NCI-H1694 treated with DMSO at 0.1 percent for 48 hours (cell line): ENCODE measurements at regions not wholly inside any gene's neighbourhood (a gene's known extent, or its start where the extent isn't known, plus 50 kb on each side); places are given as distances from the start of the nearest gene placed in this dataset.

ENCODE experiments used
- DNase-seq: peaks from one replicate; lab custom pipeline; 2025; lab: John Stamatoyannopoulos, UW

DNA sequence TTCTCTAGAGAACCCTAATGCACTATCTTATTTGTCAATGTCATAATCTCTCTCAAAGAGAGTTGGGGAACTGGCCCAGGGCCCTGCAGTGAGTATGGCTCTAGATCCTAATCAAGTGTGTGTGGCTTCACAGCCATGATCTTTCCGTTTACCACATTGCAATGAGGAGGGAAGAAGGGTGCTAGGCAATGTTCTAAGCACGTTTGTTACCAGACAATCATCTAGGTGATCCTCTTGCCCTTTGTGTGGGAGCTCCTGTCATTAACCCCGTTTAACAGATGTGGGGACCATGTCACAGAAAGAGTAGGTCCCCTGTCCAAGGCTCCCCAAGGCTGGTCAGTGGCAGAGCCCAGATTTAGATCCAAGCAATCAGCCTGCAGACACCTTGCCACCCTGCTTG is 128.2 kb upstream of the IRX4 start:
- no peak for DNase-seq

GRCh38 chr5:2009986-2010914 is 127.5 kb upstream of the IRX4 start:
- DNase-seq: no peak

- DNase-seq: no peak
These were observed 126.3 kb upstream of the IRX4 start for GRCh38 chr5:2008851-2009629.

- no peak for DNase-seq
These were observed 125.3 kb upstream of the IRX4 start for GRCh38 chr5:2007878-2008501.

DNA sequence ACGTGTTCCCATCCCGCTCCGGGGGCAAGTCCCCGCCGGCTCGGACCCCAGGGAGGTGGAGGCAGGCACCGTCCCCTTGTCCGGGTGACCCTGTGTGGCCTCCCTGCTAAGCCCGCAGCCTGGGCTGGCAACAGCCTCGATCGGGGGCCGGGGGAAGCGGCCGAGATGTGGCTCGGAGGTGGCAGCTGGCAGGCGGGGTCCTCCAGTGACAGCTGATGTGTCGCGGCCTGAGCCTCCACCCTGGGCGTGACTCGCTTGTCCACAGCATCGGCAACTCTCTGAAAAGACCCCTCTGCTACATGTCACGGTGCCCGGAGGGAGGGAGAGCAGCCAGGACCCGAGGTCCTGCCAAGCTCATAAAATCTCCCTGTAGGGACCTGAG is 124.8 kb upstream of the IRX4 start:
- no peak for DNase-seq

DNA sequence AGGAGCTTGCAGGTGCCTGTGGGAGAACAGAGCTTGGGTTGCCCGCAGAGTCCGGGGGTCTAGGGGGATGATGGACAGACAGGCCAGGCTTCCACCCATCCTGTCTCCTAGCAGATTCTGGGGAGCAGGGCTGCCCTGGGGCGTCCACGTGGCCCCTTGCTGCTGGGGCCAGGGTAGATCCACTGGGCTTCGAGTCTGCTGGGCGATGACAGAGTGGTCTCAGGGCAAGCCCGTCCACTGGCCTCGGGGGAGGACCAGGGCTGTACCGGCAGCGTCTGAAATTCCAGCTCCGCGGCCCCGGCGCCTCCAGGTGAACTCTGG is 124.2 kb upstream of the IRX4 start:
- no peak for DNase-seq

GRCh38 chr5:2006193-2006970 is 123.7 kb upstream of the IRX4 start:
- no peak for DNase-seq

- no peak for DNase-seq
These were observed 122.6 kb upstream of the IRX4 start for GRCh38 chr5:2005101-2006041.

- no peak for DNase-seq
These were observed 121.1 kb upstream of the IRX4 start for GRCh38 chr5:2003690-2004365.

DNA sequence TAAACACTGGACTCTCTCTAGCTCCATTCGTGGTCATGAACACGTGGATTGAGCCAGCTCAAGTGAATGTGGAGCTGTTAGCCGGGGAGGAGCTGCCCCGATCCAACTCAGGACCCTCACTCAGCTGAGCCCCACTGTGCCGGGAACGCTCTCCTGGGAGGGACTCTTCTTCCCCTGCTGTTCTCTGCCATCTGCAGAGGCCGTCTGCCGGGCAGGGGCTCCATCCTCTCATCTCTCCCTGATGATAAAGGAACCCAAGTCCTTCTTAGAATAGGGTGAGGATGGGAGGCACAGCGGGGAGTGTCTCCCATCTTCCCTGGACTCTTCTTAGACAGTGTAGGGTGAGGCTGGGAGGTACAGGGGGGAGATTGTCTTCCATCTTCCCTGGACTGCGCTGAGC is 120.5 kb upstream of the IRX4 start:
- no peak for DNase-seq

DNA sequence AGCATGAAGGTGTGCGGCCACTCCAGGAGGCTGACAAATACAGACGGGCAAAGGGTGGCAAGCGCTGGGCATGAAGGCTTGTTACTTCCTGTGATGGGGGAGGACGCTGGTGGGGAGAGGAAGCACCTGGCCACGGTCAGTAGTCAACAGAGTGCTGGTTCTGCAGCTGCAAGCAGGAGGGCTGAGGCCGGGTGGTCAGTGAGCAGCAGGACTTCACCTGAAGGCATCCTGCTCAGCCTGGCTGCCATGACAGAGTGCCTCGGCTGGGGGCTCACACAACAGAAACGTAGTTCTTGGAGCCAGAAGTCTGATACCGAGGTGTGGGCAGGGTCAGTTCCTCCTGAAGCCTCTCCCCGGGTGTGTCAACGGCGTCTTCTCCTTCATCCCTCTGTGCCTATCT is 118.6 kb upstream of the IRX4 start:
- no peak for DNase-seq

DNA sequence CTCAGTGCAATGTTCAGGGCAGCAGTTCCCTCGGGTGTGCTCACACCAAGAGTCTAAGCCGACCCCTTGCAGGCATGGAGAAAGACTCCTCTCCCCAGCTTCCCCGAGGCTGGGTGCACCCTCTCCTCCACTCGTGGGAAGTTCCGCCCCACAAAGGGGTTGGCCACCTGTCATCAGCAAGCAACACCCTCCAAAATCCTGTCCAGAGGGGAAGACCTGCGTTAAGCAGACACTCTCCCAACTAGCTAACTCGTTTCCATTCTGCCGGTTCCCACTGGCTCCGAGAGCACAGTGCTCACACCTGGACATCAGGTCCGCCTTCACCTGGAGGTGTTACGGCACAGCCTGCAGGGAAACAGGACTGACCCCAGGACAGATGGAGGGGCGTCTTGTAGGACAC is 117.9 kb upstream of the IRX4 start:
- no peak for DNase-seq

- DNase-seq: no peak
These were observed 117.1 kb upstream of the IRX4 start for GRCh38 chr5:1999794-2000193.

DNA sequence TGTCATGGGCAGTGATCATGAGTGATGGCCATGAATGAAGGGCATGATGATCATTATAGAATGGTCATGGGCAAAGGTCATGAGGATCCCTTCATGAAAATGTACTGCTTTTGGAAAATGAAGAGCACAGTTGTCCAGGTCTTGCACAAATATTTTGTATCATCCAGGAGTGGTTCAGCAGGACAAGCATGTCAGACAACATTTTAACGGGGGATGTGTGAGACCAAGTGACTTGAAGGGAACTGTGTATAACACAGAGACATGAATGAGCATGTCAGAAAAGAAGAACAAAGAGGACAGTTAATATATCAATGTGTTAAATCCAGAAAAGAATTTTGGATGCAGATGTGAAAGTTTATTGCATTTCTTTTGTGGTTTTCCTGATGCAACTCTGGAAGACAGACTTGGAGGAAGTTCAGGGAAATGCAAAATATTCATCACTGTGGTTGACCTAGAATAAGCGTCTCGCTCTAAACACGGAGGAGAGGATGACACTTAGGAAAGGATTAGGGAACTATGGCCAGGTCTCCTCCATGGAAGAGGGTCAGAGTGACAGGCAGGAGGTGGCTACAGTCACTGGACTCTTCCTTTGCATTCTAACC is 116.1 kb upstream of the IRX4 start:
- DNase-seq: no peak

DNA sequence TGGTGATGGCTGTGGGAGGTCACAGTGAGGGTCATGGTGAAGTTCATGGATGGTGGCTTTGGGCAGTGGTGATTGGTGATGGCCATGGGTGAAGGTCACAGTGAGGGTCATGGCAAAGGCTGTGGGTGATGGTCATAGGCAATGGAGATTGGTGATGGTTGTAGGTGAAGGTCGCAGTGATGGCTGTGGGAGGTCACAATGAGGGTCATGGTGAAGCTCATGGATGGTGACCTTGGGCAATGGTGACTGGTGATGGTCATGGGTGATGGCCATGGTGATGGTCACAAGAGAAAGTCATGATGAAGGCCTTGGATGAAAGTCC is 115.6 kb upstream of the IRX4 start:
- no peak for DNase-seq

- DNase-seq: no peak
These were observed 115.1 kb upstream of the IRX4 start for GRCh38 chr5:1997640-1998347.

- DNase-seq: no peak
These were observed 112.8 kb upstream of the IRX4 start for GRCh38 chr5:1995491-1995890.

- DNase-seq: no peak
These were observed 104.7 kb upstream of the IRX4 start for GRCh38 chr5:1987471-1987870.

DNA sequence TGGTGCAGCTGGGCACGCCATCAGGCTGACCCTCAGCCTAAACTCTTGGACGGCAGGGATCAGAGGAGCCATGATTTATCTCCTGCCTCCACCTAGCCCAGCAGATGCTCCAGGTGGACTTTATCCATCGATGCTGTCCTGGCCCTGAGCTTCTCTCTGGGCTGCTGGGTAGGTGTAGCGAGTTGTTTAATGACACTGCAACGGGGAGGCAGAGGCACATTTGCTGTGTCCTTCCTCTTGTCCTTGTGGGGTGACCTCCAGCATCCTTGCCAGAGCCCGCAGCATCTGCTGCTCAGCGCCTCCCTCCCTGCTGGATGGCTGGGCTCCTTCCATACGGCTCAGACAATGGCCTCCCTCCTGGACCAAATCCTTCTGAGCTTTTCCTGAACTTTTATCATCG is 103.1 kb upstream of the IRX4 start:
- no peak for DNase-seq
